Hepatocyte (in vitro differentiated cells): ENCODE measurements at regions not wholly inside any gene's neighbourhood (a gene's known extent, or its start where the extent isn't known, plus 50 kb on each side); places are given as distances from the start of the nearest gene placed in this dataset.

Experiments used
- EZH2 ChIP-seq: fragments of 200-600 bp; sonication (generic); IDR thresholded peaks from 2 replicates; pipeline ENCODE4 v1.6.1; 2016; ENCODE audit warnings: antibody characterized with exemption, mild to moderate bottlenecking, borderline replicate concordance
- EZH2phosphoT487 ChIP-seq: fragments of 200-600 bp; sonication (generic); IDR thresholded peaks from one replicate; pipeline ENCODE4 v1.6.1; 2018; ENCODE audit warnings: antibody characterized with exemption, mild to moderate bottlenecking, low read depth, moderate library complexity; ENCODE audit not compliant: unreplicated experiment, severe bottlenecking
- TF ChIP-seq, protein P1 (sequence below): fragments of 200-600 bp; sonication (generic); IDR thresholded peaks from 2 replicates; pipeline ENCODE4 v1.5.1; 2016; ENCODE audit warnings: antibody characterized with exemption, mild to moderate bottlenecking; ENCODE audit not compliant: poor library complexity

DNA sequence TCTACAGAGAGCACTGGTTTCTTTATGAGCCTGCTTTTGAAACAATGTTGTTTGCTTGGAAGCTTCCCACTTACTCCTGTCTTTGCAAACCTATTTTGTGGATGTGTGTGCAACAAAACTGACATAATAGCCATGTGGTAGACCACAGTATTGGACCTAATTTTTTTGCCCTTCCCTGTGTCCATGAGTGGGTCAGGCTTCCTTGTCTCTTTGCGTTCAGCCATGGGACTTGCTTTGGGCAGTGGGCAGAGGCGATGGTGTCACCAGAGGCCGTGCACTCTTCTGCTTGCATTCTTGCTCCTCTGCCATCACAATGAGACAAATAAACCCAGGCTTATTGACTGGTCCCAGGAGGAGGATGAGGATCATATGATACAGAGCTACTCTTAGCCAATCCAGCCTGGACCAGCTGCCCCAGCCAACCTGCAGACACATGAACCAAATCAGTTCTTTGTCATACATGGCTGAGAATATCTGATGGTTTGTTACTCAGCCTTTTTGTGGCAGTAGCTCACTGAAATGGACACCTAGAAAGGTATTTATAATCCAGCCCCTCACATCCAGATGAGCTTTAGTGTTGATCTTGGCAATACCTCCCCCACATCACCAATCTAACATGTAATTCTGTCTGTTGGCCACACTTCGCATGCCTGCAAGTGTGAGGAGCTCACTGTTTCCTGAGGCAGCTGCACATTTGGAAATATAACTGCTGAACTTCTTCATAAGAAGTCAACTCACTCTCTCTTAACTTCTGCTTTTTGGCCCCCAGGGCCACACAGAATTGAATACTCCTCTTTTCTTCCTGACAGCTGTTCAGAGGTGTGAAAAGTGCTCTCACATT, 427.8 kb upstream of the ZMIZ1 start:
- TF ChIP-seq, protein P1, sequence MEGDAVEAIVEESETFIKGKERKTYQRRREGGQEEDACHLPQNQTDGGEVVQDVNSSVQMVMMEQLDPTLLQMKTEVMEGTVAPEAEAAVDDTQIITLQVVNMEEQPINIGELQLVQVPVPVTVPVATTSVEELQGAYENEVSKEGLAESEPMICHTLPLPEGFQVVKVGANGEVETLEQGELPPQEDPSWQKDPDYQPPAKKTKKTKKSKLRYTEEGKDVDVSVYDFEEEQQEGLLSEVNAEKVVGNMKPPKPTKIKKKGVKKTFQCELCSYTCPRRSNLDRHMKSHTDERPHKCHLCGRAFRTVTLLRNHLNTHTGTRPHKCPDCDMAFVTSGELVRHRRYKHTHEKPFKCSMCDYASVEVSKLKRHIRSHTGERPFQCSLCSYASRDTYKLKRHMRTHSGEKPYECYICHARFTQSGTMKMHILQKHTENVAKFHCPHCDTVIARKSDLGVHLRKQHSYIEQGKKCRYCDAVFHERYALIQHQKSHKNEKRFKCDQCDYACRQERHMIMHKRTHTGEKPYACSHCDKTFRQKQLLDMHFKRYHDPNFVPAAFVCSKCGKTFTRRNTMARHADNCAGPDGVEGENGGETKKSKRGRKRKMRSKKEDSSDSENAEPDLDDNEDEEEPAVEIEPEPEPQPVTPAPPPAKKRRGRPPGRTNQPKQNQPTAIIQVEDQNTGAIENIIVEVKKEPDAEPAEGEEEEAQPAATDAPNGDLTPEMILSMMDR: no peak
- no peak for TF ChIP-seq EZH2
- TF ChIP-seq EZH2phosphoT487: no peak
